22Rv1 (cell line): ENCODE measurements at regions not wholly inside any gene's neighbourhood (a gene's known extent, or its start where the extent isn't known, plus 50 kb on each side); places are given as distances from the start of the nearest gene placed in this dataset.
"Not testable (repeated sequence)": the region's sequence is repeated elsewhere in the genome, so short reads cannot be mapped to it uniquely, and the experiment has no call there.

Experiments used
- H3K27ac ChIP-seq: fragments of 450-650 bp; 2 replicates; pipeline ENCODE4 v1.5.1; 2017
- ZFX ChIP-seq: fragments of 450-650 bp; IDR thresholded peaks from 2 replicates; pipeline ENCODE4 v1.6.1; 2017; ENCODE audit warnings: antibody characterized with exemption, borderline replicate concordance
- TF ChIP-seq, protein P1 (sequence below): fragments of 450-650 bp; IDR thresholded peaks from 2 replicates; pipeline ENCODE4 v1.5.1; 2017; ENCODE audit warnings: mild to moderate bottlenecking

DNA sequence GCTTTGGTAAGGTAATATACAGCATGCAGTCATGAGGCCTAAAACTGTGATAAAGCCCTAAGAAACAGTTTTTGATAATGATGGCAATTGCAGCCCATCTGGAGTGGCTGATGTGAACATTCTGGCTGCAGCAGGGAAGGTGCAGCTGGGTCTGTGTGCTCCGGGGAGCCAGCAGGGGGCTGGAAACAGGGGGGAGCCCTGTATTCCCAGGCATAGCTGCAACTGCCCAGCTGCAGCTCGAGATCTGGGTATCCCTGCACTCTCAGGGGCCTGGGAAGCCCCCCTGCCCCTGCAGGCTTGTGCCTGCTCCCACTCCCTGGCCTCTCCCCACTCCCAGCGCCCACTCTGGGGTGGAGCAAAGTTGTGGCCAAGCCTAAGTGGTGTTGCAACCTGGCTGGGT is 95.6 kb downstream of the RRAGB start:
- H3K27ac ChIP-seq, result no peak overlapping the region
- TF ChIP-seq, protein P1, sequence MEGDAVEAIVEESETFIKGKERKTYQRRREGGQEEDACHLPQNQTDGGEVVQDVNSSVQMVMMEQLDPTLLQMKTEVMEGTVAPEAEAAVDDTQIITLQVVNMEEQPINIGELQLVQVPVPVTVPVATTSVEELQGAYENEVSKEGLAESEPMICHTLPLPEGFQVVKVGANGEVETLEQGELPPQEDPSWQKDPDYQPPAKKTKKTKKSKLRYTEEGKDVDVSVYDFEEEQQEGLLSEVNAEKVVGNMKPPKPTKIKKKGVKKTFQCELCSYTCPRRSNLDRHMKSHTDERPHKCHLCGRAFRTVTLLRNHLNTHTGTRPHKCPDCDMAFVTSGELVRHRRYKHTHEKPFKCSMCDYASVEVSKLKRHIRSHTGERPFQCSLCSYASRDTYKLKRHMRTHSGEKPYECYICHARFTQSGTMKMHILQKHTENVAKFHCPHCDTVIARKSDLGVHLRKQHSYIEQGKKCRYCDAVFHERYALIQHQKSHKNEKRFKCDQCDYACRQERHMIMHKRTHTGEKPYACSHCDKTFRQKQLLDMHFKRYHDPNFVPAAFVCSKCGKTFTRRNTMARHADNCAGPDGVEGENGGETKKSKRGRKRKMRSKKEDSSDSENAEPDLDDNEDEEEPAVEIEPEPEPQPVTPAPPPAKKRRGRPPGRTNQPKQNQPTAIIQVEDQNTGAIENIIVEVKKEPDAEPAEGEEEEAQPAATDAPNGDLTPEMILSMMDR, result no peak
- TF ChIP-seq ZFX, result no peak

GRCh38 chrX:55815546-55815945 is 98.0 kb downstream of the RRAGB start:
- TF ChIP-seq, protein P1, result no peak
- no peak for TF ChIP-seq ZFX
- H3K27ac ChIP-seq, result no peak overlapping the region

DNA sequence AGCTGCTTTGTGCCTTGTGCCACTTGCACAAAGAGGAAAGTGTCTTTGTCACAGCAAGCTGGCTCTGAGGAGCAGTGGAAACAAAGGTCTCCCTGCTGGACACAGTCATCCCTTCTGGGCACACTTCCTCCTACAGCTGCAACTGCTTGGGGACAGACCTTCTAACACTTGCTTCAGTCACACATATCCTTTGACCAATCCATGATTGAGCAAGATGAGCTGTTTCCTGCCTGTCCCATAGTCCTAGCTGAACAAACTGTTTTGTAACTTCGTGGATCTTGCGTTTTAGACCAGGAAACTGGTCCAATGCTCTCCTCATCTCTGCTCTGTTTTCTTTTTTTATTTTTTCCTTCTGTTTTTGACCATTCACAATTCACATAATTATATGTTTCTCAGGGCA is 98.5 kb downstream of the RRAGB start:
- H3K27ac ChIP-seq, result no peak overlapping the region
- TF ChIP-seq, protein P1, result no peak
- no peak for TF ChIP-seq ZFX

DNA sequence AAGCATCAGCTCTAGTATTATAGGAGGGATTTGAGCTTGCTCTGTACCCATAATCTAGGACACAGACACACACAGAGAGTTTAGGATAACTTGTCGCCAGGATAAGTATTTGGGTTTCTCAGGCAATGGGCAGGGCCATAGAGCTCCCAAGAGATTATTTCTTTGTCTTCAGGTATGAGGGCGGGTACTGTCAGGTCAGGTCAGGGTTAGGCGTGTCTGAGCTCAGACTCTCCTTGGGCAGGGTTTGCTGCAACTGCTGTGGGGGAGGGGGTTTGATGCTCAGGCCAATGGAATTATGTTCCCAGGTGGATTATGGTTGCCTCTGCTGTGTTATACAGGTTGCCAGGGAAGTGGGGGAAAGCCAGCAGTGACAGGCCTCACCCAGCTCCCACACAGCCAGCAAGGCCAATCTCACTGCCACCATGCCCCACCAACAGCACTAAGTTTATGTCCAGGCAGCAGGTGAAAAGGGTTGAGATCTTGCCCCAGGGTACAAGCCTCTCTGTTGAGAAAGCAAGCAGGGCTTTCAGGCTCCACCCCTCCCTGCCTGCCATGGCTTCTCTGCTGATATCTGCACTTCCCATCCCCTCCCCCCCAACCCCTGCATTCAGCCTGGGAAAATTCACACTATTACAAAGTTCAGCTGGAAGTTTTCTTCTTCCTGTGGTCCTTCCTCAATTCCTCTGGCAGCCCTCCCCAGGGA is 101.3 kb downstream of the RRAGB start:
- TF ChIP-seq, protein P1, result no peak
- no peak for TF ChIP-seq ZFX

GRCh38 chrX:55839485-55839884 is 121.9 kb downstream of the RRAGB start:
- H3K27ac ChIP-seq, result no peak overlapping the region
- TF ChIP-seq, protein P1, result peak; percentile 16; the same call in 1 of the 2 replicates
- no peak for TF ChIP-seq ZFX

More for the DNA sequence above, 101.3 kb downstream of the RRAGB start:
- H3K27ac ChIP-seq, result no peak overlapping the region

- TF ChIP-seq ZFX, result no peak
- TF ChIP-seq, protein P1, result no peak
- H3K27ac ChIP-seq, result no peak overlapping the region
Observed at GRCh38 chrX:55841962-55842752, 124.6 kb downstream of the RRAGB start.

DNA sequence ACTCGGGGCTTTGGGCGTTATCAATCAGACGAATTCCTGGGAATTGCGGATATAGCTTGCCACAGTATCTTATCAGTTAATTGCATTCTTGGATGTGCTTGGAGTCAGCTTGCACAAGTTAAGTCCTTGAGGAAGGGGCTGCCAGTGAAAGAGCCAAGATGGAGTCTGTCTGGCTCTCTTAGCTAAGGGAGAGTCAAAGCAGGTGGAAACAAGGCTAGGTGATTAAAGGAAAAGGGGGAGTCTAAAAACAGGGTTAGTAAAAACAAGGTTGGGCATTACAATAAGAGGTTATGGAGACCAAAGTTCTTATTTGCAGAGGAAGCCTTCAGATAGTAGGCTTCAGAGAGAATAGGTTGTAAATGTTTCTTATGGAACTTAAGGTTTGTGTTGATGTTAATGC is 149.2 kb downstream of the RRAGB start:
- H3K27ac ChIP-seq, result not testable (repeated sequence)
